Heart left ventricle (tissue), 13 donors: ENCODE measurements at regions not wholly inside any gene's neighbourhood (a gene's known extent, or its start where the extent isn't known, plus 50 kb on each side); places are given as distances from the start of the nearest gene placed in this dataset.

Experiments used
- POLR2A ChIP-seq, 2 donors: fragments of 450-650 bp; IDR thresholded peaks; one replicate each; pipeline ENCODE4 v1.6.1; 2017; ENCODE audit warnings: antibody characterized with exemption in 2 of 2, mild to moderate bottlenecking in 2 of 2, moderate library complexity in 2 of 2
- TF ChIP-seq, protein P1 (sequence below), 12 donors: fragments of 200-600 bp; sonication (generic) in 4 of 12; IDR thresholded peaks; one replicate each; pipeline versions ENCODE4 v1.5.0 to v1.8.0; 2018 to 2022; ENCODE audit warnings: antibody characterized with exemption in 12 of 12, mild to moderate bottlenecking in 5 of 12
- donor health status: ischemic (EF 13 %, LVEDD 7.1; RV severe dilation, severe dysfunction).
- donor health status: DM: no; HTN: yes; CAD: no.
- donor health status: DM: no; HTN: no; CAD: no.
- donor health status: ischemic (EF 25% LVEDD 6.9; RV normal size, moderate dysfunction).
- donor health status: ischemic (EF 25% LVEDD 5.7; RV mildly dilated, moderate dysfunction).
- donor health status: ischemic (EF 35%, LVEDD 5.7; RV mildly dilated, moderate dysfunction).
- donor health status: nonischemic (EF 11% LVEDD 7.7; RV severe dilation, severe dysfunction).
- donor health status: DM: yes; HTN: yes; CAD: no.
- donor health status: PGD.
- donor health status: ischemic (EF 29% LVEDD 5.4; RV normal size, mild dysfunction).
- donor health status: nonischemic (EF 23%, LVEDD 6.1; RV moderate dilation, normal function).

DNA sequence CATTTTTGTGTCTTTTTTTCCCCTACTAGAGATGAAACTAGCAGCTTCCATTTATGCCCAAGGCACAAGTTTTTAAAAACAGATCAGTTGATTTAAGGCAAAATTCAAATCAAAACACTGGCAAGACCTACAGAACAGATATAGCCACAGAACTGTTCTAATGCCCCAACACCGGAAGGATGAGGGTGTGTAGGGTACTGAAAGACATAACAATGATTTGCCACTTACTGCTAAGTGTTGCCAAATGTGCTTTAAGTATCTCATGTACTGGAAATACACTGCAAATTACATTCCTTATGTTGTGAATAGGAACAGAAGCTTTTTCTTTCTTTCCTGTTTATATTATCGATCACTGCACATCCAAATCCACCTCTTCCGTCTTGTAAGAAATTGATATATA lies 189.0 kb downstream of the CETN3 start:
- TF ChIP-seq, protein P1, sequence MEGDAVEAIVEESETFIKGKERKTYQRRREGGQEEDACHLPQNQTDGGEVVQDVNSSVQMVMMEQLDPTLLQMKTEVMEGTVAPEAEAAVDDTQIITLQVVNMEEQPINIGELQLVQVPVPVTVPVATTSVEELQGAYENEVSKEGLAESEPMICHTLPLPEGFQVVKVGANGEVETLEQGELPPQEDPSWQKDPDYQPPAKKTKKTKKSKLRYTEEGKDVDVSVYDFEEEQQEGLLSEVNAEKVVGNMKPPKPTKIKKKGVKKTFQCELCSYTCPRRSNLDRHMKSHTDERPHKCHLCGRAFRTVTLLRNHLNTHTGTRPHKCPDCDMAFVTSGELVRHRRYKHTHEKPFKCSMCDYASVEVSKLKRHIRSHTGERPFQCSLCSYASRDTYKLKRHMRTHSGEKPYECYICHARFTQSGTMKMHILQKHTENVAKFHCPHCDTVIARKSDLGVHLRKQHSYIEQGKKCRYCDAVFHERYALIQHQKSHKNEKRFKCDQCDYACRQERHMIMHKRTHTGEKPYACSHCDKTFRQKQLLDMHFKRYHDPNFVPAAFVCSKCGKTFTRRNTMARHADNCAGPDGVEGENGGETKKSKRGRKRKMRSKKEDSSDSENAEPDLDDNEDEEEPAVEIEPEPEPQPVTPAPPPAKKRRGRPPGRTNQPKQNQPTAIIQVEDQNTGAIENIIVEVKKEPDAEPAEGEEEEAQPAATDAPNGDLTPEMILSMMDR (IDR thresholded peaks at IDR 0.05) = no peak
- TF ChIP-seq POLR2A (IDR thresholded peaks at IDR 0.05) = no peak
